CD4-positive, alpha-beta T cell (primary cell): ENCODE measurements at regions not wholly inside any gene's neighbourhood (a gene's known extent, or its start where the extent isn't known, plus 50 kb on each side); places are given as distances from the start of the nearest gene placed in this dataset.
A peak's percentile ranks its signal among the peaks of the same experiment; 100 is the strongest.

Source experiments
- ATAC-seq: fragments of 200-7000 bp; cut with Tn5 transposase; one replicate; pipeline ENCODE4 v1.10.0; 2022; ENCODE audit warnings: mild to moderate bottlenecking; ENCODE audit not compliant: poor library complexity
- CTCF ChIA-PET: fragments of 350-600 bp; sonication (Branson Sonifier 250); formaldehyde crosslinking; loops from one replicate; lab custom pipeline; 2021; ENCODE audit warnings: antibody characterized with exemption, inconsistent platforms; lab: Charles Lee
- POLR2A ChIA-PET: fragments of 350-600 bp; sonication (Branson Sonifier 250); formaldehyde crosslinking; loops from one replicate; lab custom pipeline; 2021; ENCODE audit warnings: antibody characterized with exemption, inconsistent platforms; lab: Charles Lee
- DNase-seq, 14 experiments: peaks; one replicate each; pipeline ENCODE4 v3.0.0-alpha.2; 2013 to 2020; ENCODE audit warnings: mixed read lengths in 2 of 14
- H3K27ac ChIP-seq, 2 donors: one replicate each; pipeline versions ENCODE4 v1.5.1 to v1.7.0; 2013; ENCODE audit warnings: low read length in 2 of 2, low read depth in 1 of 2, mild to moderate bottlenecking in 1 of 2
- H3K27me3 ChIP-seq, 2 experiments: 1 replicate in 1 of 2; 2 replicates in 1 of 2; pipeline versions ENCODE4 v1.6.1 to v1.7.0; 2013; ENCODE audit warnings: low read length in 2 of 2, control low read depth in 1 of 2, mild to moderate bottlenecking in 1 of 2, moderate library complexity in 1 of 2; ENCODE audit not compliant: insufficient read depth in 2 of 2, control insufficient read depth in 1 of 2
- H3K36me3 ChIP-seq: one replicate; pipeline ENCODE4 v1.6.1; 2013; ENCODE audit warnings: low read length, control low read depth; ENCODE audit not compliant: insufficient read depth
- H3K4me1 ChIP-seq: one replicate; pipeline ENCODE4 v1.6.1; 2013; ENCODE audit warnings: low read length, control low read depth; ENCODE audit not compliant: insufficient read depth
- H3K4me3 ChIP-seq: one replicate; pipeline ENCODE4 v1.5.1; 2013; ENCODE audit warnings: mild to moderate bottlenecking, low read length, moderate library complexity
- H3K9me3 ChIP-seq, 2 experiments: 1 replicate in 1 of 2; 2 replicates in 1 of 2; pipeline versions ENCODE4 v1.6.1 to v1.7.0; 2013; ENCODE audit warnings: low read length in 2 of 2, mild to moderate bottlenecking in 2 of 2, control low read depth in 1 of 2, moderate library complexity in 1 of 2; ENCODE audit not compliant: control insufficient read depth in 1 of 2, insufficient read depth in 1 of 2
- H3K27ac Mint-ChIP-seq: one replicate; pipeline ENCODE4 v1.8.0; 2020; ENCODE audit warnings: mixed read lengths
- H3K27me3 Mint-ChIP-seq: one replicate; pipeline ENCODE4 v1.8.0; 2021; ENCODE audit warnings: mixed read lengths
- H3K36me3 Mint-ChIP-seq: one replicate; pipeline ENCODE4 v1.8.0; 2021; ENCODE audit warnings: low read depth, mixed read lengths
- H3K4me1 Mint-ChIP-seq: one replicate; pipeline ENCODE4 v1.8.0; 2021; ENCODE audit warnings: low read depth, mixed read lengths
- H3K4me3 Mint-ChIP-seq: one replicate; pipeline ENCODE4 v1.8.0; 2020; ENCODE audit warnings: mild to moderate bottlenecking, mixed read lengths
- H3K9me3 Mint-ChIP-seq: one replicate; pipeline ENCODE4 v1.8.0; 2020; ENCODE audit warnings: mixed read lengths
- intact Hi-C, 2 experiments: fragments of 100-400 bp; cut with DNase I in 1 of 2; cut with micrococcal nuclease in 1 of 2; formaldehyde crosslinking; loops; one replicate each; pipeline versions ENCODE4 v1.15.1 to v1.9.0; 2023 to 2025; cut with DNase I, micrococcal nuclease
- TF ChIP-seq, protein P1 (sequence below): fragments of 200-600 bp; IDR thresholded peaks from one replicate; pipeline ENCODE4 v1.8.0; 2022; ENCODE audit warnings: antibody characterized with exemption, mild to moderate bottlenecking

DNA sequence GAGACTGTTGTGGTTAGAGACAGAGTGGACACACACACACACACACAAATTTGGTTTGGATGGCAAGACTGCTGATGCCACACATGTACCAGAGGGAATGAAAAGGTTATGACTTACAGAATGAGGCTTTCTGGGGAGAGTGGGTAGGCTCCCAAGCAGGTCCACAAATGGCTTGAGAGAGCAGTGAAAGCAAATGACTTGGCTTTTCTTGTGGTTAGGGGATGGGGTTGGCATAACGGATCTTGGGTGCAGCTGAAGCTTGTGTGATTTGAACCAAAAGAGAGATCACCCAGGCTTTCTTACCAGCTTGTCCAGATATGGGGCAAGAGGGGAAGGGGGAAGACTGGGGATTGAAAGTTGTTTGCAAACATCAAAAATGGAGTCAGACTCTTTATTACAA, 73.9 kb upstream of the OLIG3 start:
- Mint-ChIP-seq H3K36me3 (no peaks in the 10 kb centered on the region), H3K9me3 (peaks cover 2% of the 10 kb centered on the region), H3K4me3 (no peak overlapping the region), H3K27ac (no peak overlapping the region), H3K4me1 (peaks cover 2% of the 10 kb centered on the region), H3K27me3 (no peaks in the 10 kb centered on the region)
- ATAC-seq: no peak
- Histone ChIP-seq H3K9me3 (no peaks in the 10 kb centered on the region), H3K4me1 (no peaks in the 10 kb centered on the region), H3K27ac (no peak overlapping the region), H3K27me3 (peaks cover 0 to 3% of the 10 kb centered on the region in 2 experiments), H3K4me3 (no peak overlapping the region), H3K36me3 (no peaks in the 10 kb centered on the region)
- intact Hi-C loops: no loop called here
- TF ChIP-seq, protein P1, sequence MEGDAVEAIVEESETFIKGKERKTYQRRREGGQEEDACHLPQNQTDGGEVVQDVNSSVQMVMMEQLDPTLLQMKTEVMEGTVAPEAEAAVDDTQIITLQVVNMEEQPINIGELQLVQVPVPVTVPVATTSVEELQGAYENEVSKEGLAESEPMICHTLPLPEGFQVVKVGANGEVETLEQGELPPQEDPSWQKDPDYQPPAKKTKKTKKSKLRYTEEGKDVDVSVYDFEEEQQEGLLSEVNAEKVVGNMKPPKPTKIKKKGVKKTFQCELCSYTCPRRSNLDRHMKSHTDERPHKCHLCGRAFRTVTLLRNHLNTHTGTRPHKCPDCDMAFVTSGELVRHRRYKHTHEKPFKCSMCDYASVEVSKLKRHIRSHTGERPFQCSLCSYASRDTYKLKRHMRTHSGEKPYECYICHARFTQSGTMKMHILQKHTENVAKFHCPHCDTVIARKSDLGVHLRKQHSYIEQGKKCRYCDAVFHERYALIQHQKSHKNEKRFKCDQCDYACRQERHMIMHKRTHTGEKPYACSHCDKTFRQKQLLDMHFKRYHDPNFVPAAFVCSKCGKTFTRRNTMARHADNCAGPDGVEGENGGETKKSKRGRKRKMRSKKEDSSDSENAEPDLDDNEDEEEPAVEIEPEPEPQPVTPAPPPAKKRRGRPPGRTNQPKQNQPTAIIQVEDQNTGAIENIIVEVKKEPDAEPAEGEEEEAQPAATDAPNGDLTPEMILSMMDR: no peak
- ChIA-PET CTCF (no interaction called here), POLR2A (no interaction called here)
- no peak for DNase-seq

DNA sequence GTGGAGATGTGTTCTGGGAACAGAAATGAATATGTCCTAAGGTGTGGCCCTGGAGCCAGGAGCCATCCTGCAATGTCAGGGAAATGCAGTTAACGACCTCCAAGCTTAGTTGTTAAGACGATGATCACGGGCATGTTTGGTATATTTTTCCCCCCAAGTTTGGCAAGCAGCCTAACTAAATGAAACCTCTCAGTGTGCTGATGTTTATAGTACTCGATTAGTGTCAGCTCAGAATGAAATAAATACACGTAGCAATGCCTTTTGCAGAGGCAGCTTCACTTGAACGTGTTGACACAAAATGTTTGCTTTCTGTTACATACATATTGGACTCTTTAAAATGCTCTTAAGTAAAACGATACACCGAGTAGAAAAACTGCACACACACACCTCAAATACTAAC, 76.2 kb upstream of the OLIG3 start:
- no peak overlapping the region for H3K4me3 ChIP-seq
- peaks cover 0 to 3% of the 10 kb centered on the region in 2 experiments for H3K27me3 ChIP-seq
- Mint-ChIP-seq H3K36me3 (no peaks in the 10 kb centered on the region), H3K4me1 (no peaks in the 10 kb centered on the region), H3K27ac (no peak overlapping the region), H3K27me3 (peaks cover 4% of the 10 kb centered on the region), H3K4me3 (no peak overlapping the region), H3K9me3 (no peaks in the 10 kb centered on the region)
- CTCF ChIA-PET: no interaction called here
- H3K27ac ChIP-seq: no peak overlapping the region
- intact Hi-C loops: no loop called here
- POLR2A ChIA-PET: interaction anchor here (1.4 kb wide), 1 partner anchor 10 kb away, joined by 3 read pairs; no protein-coding TSS in a partner anchor
- TF ChIP-seq, protein P1: no peak
- DNase-seq (no peak), ATAC-seq (no peak)
- H3K9me3 ChIP-seq: no peaks in the 10 kb centered on the region
- H3K4me1 ChIP-seq: no peaks in the 10 kb centered on the region
- no peaks in the 10 kb centered on the region for H3K36me3 ChIP-seq

DNA sequence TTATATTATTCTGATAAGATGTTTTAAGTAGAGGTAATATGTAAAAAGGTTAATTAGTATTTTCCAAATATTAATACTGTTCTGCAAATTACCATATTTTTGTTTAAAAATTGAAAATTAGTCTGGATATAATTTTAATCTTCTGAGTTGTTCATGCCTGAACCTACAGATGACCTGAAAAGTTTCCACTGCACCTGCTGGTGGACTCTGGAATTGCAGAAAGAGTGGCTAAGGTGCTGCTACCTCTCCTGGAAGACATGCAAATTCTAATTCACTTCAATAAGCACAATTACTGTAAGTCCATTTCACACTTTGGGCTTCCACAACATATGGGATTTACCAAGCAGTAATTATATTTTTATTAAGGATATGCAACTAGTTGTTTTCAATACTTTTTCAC, 77.7 kb upstream of the OLIG3 start:
- ChIA-PET POLR2A (no interaction called here), CTCF (no interaction called here)
- no peak overlapping the region for H3K27ac ChIP-seq
- Mint-ChIP-seq H3K4me1 (no peaks in the 10 kb centered on the region), H3K27me3 (peaks cover 4% of the 10 kb centered on the region), H3K36me3 (no peaks in the 10 kb centered on the region), H3K27ac (no peak overlapping the region), H3K4me3 (no peak overlapping the region), H3K9me3 (no peaks in the 10 kb centered on the region)
- peaks cover 0 to 3% of the 10 kb centered on the region in 2 experiments for H3K27me3 ChIP-seq
- H3K4me1 ChIP-seq: no peaks in the 10 kb centered on the region
- H3K9me3 ChIP-seq: no peaks in the 10 kb centered on the region
- no peak overlapping the region for H3K4me3 ChIP-seq
- intact Hi-C loops: no loop called here
- DNase-seq: peak; percentile 29 to 78 (median 58)
- no peaks in the 10 kb centered on the region for H3K36me3 ChIP-seq
- TF ChIP-seq, protein P1: peak; percentile 82
- peak; percentile 61 for ATAC-seq
